Esophagus squamous epithelium (tissue), 5 donors: ENCODE measurements at regions not wholly inside any gene's neighbourhood (a gene's known extent, or its start where the extent isn't known, plus 50 kb on each side); places are given as distances from the start of the nearest gene placed in this dataset.

ENCODE experiments used
- DNase-seq: peaks from one replicate; lab custom pipeline; 2025; lab: John Stamatoyannopoulos, UW
- H3K27ac ChIP-seq, 4 donors: fragments of 200-600 bp; sonication (generic); one replicate each; pipeline ENCODE4 v1.5.1; 2016 to 2019; ENCODE audit warnings: mild to moderate bottlenecking in 1 of 4
- H3K27me3 ChIP-seq, 4 donors: fragments of 200-600 bp; sonication (generic); 1 replicate in 3 of 4; 2 replicates in 1 of 4; pipeline versions ENCODE4 v1.5.1 to v1.6.0; 2017 to 2021; ENCODE audit warnings: antibody characterized with exemption in 1 of 4
- H3K36me3 ChIP-seq, 3 donors: fragments of 200-600 bp; sonication (generic); one replicate each; pipeline ENCODE4 v1.5.1; 2016 to 2019
- H3K4me1 ChIP-seq, 3 donors: fragments of 200-600 bp; sonication (generic); one replicate each; pipeline ENCODE4 v1.5.1; 2017 to 2019
- H3K4me3 ChIP-seq, 4 donors: fragments of 200-600 bp; sonication (generic); 1 replicate in 3 of 4; 2 replicates in 1 of 4; pipeline ENCODE4 v1.5.1; 2016 to 2019; ENCODE audit warnings: mild to moderate bottlenecking in 2 of 4, moderate library complexity in 1 of 4
- H3K9me3 ChIP-seq, 3 donors: fragments of 200-600 bp; sonication (generic); one replicate each; pipeline ENCODE4 v1.5.1; 2016 to 2019
- CTCF ChIP-seq, 6 experiments: fragments of 450-650 bp in 4 of 6; fragments of 200-600 bp in 2 of 6; sonication (generic) in 2 of 6; IDR thresholded peaks; one replicate each; pipeline ENCODE4 v1.5.1; 2016 to 2019; ENCODE audit warnings: antibody characterized with exemption in 6 of 6, mild to moderate bottlenecking in 4 of 6, moderate library complexity in 4 of 6
- POLR2A ChIP-seq, 4 donors: fragments of 450-650 bp; IDR thresholded peaks; one replicate each; pipeline ENCODE4 v1.6.1; 2017; ENCODE audit warnings: antibody characterized with exemption in 4 of 4, mild to moderate bottlenecking in 4 of 4, moderate library complexity in 3 of 4
- WGBS, 2 donors: methylation state at CpG; one replicate each; pipeline ENCODE4 v1.1.5; 2018; 5-methylcytosine and 5-hydroxymethylcytosine counted together
- intact Hi-C: fragments of 100-400 bp; cut with DNase I; formaldehyde crosslinking; loops from one replicate; pipeline ENCODE4 v1.15.0; 2022
- donor health status: DM: yes; HTN: yes; CAD: no.

GRCh38 chr5:109563189-109563588 lies 126.5 kb upstream of the MAN2A1 start:
- Histone ChIP-seq H3K4me1 (no peaks in the 10 kb centered on the region), H3K36me3 (no peaks in the 10 kb centered on the region), H3K27ac (no peak overlapping the region), H3K4me3 (no peak overlapping the region), H3K9me3 (no peaks in the 10 kb centered on the region), H3K27me3 (no peaks in the 10 kb centered on the region)
- intact Hi-C loops: no loop called here
- WGBS, 2 donors: 63 to 75% methylated on average over 1 of the region's 1 CpG
- TF ChIP-seq CTCF (IDR thresholded peaks at IDR 0.05) (no peak), POLR2A (IDR thresholded peaks at IDR 0.05) (no peak)
- no peak for DNase-seq

- TF ChIP-seq CTCF (IDR thresholded peaks at IDR 0.05) (no peak), POLR2A (IDR thresholded peaks at IDR 0.05) (no peak)
- Histone ChIP-seq H3K27me3 (no peaks in the 10 kb centered on the region), H3K4me3 (no peak overlapping the region), H3K36me3 (no peaks in the 10 kb centered on the region), H3K27ac (no peak overlapping the region), H3K9me3 (no peaks in the 10 kb centered on the region), H3K4me1 (no peaks in the 10 kb centered on the region)
- intact Hi-C loops: no loop called here
- DNase-seq: no peak
- 59 to 63% methylated on average over 3 of the region's 3 CpGs for WGBS, 2 donors
Measured at GRCh38 chr5:109562441-109562840, 127.3 kb upstream of the MAN2A1 start.

- TF ChIP-seq POLR2A (IDR thresholded peaks at IDR 0.05): no peak
- no peak for TF ChIP-seq CTCF (IDR thresholded peaks at IDR 0.05)
- no peak overlapping the region for H3K27ac ChIP-seq
- H3K36me3 ChIP-seq: no peaks in the 10 kb centered on the region
- H3K4me3 ChIP-seq: no peak overlapping the region
- H3K9me3 ChIP-seq: no peaks in the 10 kb centered on the region
- intact Hi-C loops: no loop called here
- DNase-seq: no peak
- H3K4me1 ChIP-seq: no peaks in the 10 kb centered on the region
- H3K27me3 ChIP-seq: no peaks in the 10 kb centered on the region
Measured at GRCh38 chr5:109561447-109561846, 128.3 kb upstream of the MAN2A1 start.

GRCh38 chr5:109560554-109560953 lies 129.2 kb upstream of the MAN2A1 start:
- Histone ChIP-seq H3K36me3 (no peaks in the 10 kb centered on the region), H3K27ac (no peak overlapping the region), H3K4me3 (no peak overlapping the region), H3K4me1 (no peaks in the 10 kb centered on the region), H3K27me3 (no peaks in the 10 kb centered on the region), H3K9me3 (no peaks in the 10 kb centered on the region)
- no peak for DNase-seq
- 89% methylated on average over 7 of the region's 7 CpGs for WGBS, 2 donors
- no peak for TF ChIP-seq POLR2A (IDR thresholded peaks at IDR 0.05)
- TF ChIP-seq CTCF (IDR thresholded peaks at IDR 0.05): no peak
- intact Hi-C loops: no loop called here

GRCh38 chr5:109558952-109559351 lies 130.8 kb upstream of the MAN2A1 start:
- H3K36me3 ChIP-seq: no peaks in the 10 kb centered on the region
- DNase-seq: no peak
- H3K27me3 ChIP-seq: no peaks in the 10 kb centered on the region
- TF ChIP-seq POLR2A (IDR thresholded peaks at IDR 0.05) (no peak), CTCF (IDR thresholded peaks at IDR 0.05) (no peak)
- no peak overlapping the region for H3K4me3 ChIP-seq
- intact Hi-C loops: no loop called here
- no peak overlapping the region for H3K27ac ChIP-seq
- no peaks in the 10 kb centered on the region for H3K4me1 ChIP-seq
- WGBS, 2 donors: 88 to 90% methylated on average over 2 of the region's 2 CpGs
- H3K9me3 ChIP-seq: no peaks in the 10 kb centered on the region
